COLO829 (cell line): ENCODE measurements at regions not wholly inside any gene's neighbourhood (a gene's known extent, or its start where the extent isn't known, plus 50 kb on each side); places are given as distances from the start of the nearest gene placed in this dataset.

Experiments
- DNase-seq: peaks from one replicate; pipeline ENCODE4 v3.0.0; 2012; ENCODE audit warnings: low spot score

DNA sequence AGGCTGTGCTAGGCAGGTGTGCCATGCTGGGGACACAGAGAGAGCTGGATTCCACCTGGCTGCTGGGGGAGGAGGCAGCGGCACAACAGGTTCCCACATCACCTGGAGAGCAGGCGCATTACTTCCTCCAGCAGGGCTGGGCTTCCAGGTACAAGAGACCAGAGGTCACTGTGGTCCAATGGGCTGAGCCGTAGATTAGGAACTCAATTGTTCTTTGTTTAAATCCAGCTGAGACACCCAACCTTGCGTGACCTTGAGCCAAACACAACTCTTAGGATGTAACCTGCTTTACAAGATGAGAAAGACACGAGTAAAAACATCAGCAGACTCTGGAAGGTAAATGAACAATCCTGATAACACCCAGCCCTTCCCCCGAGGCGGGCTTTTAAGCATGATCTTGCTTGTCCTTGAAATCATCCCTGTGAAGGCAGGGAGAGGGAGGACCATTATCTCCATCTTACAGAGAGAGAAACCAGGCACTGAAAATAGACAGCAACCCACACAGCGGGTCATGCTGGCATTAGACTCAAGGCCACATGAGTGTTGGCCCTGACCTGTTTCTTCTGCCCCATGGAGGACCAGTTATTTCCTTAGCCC lies 216.5 kb upstream of the RREB1 start:
- DNase-seq = no peak

DNA sequence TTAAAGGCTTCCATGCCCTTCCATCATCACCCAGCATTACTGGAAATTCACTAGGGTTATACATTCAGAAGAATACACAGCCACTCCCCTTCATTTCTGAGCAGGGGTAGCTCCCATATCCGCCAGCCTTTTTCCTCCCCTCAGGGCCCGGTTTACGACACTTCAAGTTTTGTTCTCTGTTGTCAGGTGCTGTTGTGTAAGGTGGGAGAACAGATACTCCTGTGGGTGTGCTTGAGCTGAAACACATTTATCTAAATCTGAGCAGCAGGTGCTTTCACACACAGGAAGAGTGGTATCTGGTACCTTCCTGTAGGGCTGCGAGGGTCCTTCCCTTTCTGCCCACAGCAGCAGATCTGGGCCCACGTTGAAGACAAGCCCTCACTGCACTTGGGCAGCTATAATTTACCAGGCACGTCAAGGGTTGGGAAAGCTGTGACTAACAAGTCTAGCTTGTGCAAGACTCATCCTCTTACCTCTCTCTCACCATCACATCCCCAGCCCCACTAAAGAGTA lies 215.8 kb upstream of the RREB1 start:
- no peak for DNase-seq

DNA sequence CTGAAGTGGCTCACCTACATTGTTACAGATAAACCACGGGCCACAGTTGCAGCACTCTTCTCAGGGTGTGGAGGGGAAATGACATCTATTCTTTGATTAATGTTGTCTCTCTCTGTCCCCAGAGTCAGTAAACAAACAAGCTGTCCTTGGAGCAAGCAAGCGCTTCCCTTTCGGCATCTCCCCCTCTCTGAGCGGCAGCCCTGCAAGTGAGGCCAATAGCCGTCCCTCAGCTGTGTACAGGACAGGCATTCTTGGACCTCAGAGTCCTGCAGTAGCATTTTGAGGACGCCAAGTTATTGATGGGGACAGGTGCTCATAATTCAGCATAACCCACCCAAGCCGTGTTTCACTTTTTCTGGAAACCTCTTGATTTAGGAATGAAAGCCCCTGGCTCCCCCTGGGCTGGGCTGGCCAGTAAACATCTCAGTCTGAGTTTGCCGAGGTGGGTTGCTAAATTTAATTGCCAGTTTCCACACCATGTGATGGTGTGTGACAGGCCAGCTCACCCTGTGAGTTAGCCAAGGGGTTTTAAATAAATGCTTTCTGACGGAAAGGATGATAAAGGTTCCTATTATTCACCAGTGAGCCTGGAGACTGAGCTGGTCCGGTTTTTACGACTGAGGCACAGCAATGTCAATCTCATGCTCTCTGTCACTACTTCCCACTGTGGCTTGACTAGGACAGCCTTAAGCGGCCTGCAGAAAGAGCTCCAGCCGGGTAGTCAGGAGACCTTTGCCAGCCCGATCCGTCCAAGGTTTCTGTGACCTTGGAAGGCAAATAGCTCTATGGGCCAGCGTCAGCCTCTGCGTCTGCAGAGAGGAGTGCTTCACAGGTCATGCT lies 214.8 kb upstream of the RREB1 start:
- DNase-seq = no peak

DNA sequence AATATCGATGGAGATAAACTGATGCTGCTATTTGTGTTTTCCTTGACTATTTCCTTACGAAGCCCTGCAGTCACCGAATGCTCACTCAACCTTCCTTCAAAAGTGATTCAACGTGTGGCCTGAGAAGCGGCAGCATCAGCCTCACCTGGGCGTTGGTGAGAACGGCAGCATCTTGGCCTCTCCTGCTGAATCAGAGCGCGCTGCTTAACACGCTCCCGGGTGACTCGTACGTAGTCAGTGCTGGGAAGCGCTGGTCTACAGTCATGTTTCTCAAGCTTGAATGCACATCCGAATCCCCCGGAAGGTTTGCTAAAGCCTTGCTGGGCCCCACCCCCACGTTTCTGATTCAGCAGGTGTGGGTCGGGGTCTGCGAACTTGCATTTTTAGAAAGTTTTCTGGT lies 214.1 kb upstream of the RREB1 start:
- DNase-seq = no peak

DNA sequence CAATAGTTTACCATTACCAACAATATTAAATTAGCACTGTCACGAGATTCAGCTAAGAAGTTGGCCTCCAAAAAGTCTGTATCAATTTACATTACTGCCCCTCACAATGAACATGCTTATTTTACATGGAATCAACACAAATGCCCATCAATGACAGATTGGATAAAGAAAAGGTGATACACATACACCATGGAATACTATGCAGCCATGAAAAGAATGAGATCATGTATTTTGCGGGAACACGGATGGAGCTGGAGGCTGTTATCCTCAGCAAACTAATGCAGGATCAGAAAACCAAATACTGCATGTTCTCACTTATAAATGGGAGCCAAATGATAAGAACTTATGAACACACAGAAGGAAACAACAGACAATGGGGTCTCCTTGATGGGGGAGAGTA lies 211.8 kb upstream of the RREB1 start:
- DNase-seq = no peak

DNA sequence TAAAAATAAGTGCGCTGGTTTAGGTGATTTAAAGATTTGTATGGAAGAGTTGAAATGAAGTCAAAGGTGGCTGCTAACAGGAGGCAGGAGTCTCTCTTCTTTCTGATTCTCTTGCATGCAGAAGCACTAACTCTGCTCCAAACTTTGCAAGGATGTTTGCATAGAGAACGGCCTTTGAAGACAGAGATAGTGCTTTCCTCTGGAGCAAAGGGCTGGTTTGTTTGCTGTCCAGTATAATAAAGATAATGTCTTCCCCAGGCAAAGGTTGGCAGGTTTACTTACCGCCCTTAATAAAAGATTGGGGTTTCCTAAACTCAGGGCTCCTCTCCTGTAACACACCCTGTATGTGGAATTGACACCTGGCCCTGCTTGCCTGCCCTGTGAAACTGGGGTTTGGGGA lies 210.6 kb upstream of the RREB1 start:
- DNase-seq = no peak

DNA sequence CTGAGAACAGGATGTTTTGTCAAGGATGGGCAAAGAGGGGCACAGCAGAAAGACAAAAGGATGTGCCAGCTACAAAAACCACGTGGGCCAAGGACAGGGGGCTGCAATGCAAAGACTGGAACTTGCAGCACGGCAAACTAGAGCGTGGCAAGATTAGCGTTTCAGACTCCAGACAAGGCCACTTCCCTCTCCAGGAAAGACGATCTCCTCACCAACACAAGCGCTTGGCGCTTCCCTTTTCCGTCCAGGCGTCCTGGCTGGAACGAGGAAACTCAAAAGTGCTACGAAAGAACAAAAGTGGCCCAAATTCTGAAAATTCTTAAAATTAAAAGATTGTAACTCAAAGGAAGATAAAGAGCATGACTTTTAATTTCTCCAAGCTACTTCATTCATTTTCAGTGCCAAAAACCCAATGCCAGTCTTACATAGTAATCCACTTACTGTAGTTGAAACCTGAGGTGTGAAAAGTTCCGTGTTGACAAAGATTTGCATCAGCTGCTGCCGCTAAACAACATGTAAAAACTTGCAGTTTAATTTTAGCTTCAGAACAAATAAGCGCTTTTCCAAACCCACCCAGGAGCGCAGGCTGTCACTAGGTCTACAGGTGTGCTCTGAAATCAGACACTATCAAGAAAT lies 207.1 kb upstream of the RREB1 start:
- DNase-seq = no peak

DNA sequence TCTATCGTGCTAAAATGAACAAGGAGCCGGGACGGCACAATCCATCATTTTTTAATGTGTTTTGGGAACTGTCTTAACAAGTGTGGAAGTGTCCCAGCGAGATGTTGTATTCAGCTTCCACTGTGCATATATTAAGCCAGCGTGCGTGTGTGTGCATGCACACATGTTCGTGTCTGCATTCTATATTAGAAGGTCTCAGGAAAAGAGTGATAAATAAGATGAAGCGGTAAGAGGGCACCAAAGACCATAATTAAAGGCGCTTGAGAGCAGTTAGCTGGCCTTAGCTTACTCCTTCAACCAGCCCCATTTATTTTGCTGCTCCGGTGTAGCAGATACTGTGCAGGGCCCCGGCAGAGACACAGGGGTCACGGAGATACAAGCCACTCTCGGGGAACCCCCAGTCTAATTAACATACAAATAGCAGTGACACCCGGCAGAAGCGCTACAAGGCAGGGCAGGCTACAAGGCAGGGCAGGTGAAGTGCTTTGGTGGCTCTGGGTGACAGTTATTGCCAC lies 206.5 kb upstream of the RREB1 start:
- DNase-seq = no peak

DNA sequence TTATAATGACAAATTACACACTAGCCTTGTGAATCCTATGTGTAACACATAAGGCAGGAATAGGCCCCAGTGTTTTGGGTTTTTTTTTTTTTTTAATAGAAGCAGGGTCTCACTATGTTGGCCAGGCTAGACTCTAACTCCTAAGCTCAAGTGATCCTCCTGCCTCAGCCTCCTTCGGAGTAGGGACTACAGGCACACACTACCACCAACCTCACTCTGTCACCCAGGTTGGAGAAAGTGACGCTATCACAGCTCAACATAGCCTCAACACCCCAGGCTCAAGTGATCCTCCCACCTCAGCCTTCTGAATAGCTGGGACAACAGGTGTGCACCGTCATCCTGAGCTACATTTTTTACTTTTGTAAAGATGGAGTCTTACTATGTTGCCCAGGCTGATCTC lies 205.8 kb upstream of the RREB1 start:
- DNase-seq = no peak

DNA sequence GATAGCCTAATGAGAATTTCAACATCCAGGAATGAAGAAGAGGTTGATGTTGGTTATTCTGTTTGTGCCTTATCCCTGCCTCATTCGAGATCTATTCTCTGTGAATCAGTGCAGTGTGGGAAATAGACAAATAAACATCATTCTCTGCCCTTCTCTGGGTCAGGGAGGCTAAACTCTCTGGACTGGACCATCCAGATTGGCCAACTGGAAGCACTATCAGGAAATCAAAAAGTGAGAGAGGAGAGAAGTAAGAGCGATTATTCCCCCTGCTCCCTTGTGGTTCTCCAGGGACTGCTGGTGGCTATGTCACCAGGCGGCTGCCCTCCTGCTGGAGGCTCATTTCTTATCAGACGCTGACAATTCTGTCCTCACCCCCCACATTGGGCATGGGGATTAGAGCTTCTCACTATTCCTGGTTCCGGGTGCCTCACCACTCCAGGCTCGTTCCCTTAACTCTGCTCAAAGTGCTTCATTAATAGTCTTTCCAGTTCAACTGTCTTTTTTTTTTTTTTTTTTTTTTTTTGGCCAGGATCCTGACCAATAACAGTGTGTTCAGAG lies 201.7 kb upstream of the RREB1 start:
- DNase-seq = no peak

DNA sequence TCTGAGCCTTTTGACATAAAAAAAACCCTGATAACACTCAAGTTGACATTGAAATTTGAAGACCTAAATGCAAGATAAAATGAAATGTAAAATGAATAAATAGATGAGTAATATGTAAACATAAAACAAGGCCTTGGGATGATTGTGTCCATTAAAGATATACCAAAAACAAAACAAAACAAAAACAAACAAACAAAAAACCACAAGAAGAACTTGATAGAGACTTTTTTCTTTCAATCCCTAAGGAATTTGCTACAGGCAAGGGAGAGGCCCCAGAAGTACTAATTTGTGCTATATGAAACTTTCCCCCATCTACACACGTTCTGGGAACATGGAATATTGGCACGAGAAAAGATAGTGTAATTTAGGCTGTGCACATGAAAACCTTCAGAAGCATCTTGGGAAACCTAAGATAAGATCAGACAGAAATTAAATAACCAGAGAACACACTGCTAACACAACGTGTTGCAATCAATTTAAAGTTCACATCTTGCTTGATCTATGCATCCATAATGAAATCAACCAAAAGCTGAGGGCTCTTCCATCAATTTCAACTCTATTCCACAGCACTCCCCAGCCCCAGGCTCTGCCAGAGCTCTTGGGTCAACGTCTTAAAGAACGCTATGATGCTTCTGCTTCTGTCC lies 201.1 kb upstream of the RREB1 start:
- DNase-seq = no peak

DNA sequence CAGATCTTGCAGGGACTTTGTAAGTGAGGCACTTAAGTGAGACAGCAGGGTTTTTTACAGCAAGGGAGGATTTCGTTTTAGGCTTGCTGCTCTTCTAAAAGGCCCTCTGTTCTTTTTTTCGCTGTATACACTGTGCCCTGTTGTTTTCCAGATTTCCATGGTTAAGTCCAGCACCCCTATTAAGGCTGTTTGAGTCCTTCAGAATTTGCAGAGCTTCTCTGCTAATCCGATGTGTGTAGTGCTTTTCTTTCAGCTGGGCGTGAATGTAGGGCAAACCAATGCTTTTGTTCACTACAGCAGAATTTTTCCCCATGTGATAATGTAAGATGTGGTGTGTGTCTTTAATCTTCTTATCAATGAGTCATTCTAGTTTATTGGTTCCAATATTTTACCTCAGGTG lies 200.5 kb upstream of the RREB1 start:
- peak; percentile 42 for DNase-seq

DNA sequence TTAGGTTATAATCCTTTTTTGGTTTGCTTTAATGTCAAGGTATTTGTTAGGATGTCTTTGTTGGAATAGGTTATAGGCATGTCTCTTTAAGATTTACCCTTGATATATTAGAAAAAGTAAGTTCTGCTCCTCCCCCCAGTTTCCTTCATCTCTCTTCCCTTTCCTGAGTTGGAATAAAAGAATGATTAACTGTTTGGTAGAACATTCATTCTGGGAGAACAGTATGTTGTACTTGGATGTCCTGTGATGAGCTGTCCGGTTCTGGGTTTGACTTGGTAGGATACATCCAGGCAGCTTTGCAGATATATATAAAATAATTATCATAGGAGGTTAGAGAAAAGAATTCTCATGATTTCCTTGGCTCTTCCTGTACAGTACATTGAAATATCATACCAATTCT lies 199.6 kb upstream of the RREB1 start:
- DNase-seq = no peak

DNA sequence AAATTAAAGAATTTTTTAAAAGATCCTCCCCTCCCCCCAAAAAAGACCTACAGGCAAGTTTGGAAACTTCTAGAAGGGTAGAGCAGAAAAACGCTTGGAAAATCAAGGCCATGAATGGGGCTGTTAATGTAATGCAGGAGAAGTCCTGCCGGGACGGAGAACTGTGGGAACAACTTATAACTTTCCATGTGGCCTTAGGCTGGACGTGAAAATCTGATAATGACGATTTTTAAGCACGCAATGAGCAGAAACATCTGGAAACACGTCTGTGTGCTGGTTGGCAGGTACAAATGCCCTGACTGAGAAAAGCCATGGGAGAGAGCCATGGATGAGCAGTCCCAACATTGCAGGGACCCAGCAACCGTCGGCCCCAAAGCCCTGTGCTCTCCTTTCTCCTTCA lies 198.7 kb upstream of the RREB1 start:
- no peak for DNase-seq

DNA sequence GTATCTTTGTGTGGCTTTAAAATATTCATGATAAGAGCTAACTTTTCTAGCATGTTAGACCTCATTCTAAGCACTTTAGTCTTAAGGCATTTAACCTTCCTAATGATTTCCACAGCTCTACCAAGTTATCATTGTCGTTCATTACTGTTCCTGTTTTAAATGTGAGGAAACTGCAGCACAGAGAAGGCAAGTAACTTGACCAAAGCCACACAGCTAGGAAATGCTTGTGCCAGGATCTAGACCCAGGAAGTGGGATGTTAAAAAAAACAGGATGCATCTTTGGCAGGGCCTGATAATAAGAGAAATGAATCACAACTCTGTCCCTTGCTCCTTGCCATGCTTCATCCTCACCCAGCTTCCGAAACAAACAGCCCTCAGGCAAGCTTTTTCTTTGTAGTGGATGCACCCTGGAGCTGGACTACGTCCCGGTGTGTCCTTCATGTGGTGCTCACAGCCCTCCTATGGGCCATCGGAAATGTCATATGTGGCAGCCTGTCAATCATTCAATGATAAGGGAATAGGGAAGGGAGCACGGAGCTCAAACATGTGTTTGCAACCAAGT lies 196.9 kb upstream of the RREB1 start:
- DNase-seq = no peak

DNA sequence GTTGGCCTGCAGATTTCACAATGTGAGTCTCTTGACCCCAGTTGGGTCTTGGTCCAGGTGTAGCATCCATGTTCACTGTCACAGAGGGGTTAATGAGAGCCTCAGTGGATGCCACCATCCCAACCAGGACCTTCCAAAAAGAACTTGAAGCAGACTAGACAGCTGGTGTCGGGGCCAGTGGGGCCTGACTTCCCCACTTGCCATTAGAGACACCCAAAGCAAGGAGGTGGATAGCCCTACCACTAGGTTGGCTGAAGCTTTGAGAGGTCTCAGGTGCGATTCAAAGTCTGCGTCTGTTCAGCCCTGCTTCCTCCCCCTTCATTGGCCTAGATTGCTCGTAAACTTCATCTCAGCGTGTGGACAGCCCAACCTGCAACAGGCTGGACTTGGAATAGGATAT lies 196.4 kb upstream of the RREB1 start:
- no peak for DNase-seq

DNA sequence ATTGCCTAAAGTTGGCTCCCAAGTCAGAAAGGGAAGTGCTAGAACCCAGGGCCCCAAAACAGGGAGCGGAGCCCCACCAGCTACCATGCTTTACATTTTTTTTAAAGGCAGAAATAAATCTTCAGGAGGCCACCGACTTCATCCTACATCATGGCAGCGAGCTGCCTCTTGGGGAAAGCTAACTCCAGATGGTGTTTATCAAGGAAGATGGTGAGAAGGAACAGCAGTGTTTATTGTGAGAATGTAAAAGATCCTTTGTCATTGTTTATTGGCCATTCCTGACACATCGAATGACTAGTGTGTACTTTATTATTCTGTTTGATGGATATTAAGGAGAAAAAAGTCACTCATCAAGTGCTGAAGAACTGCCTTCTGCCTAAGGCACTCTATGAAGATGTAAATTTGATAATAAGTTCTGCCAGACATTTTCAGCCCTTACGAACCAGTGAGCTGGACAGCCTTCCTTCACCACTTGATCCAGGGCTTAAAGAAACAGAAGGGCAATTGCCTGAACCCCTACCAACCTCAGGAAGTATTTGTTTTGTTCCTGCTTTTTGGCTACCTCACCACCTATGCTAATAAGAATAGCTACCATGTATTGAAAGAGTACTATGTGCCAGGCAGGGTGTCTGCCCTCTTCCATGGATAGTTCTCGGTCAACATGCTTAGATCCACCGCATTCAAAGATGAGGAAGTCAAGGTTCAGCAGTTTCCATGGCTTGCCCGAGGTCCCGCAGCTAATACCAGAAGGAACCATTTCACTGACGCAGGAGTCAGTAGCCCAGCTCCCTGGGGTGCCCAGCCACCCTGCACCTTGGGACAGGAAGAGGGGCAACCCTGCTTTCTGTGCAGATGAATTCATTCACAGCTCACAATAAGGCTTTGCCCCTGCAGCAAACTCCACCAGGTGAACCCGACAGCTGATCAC lies 194.7 kb upstream of the RREB1 start:
- no peak for DNase-seq

DNA sequence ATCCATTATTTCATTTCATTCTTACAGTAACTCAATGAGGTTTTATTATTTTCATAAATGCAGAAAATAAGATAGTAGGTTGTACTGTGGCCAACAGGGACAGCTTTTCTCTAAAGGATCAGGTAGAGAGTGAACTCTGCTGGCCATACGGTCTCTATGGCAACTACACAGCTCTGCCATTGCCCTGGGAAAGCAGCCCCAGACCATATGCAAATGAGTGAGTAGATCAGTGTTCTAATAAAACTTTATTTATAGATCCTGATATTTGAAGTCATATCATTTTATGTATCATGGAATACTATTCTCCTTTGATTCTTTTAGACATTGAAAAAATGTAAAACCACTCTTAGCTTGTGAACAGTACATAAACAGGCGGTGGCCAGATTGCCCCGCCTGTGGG lies 192.5 kb upstream of the RREB1 start:
- DNase-seq = no peak

DNA sequence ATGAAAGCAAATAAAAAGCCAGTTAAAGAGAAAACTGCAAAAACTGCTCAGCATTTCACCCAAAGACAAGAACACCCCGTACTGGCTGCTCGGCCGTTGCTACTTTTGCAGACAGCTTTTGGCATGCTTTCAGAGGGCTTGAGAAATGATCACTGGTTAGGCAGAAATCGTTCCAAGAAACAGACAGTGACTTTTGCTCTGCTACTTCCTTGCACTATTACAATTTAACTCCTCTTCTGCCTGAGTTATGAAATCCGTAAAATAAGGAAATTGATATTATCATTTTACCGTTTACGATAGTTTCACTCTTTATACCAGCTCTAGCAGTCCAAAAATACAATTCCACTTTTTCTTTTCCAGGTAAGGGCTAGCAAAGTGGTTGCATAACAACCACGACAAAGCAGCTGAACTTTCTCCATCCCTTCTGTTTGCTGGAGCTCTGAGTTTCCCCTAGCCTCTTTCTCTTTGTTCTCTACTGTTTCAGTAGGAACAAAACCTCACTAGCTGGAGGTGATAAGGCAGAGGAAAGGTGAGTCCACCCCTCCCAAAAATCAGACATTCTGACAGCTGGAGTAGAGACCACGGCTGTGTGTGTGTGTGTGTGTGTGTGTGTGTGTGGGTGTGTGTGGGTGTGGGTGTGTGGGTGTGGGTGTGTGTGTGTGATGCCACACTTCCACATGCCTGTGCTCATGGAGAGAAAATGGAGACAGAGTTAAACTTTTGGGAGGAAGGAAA lies 191.8 kb upstream of the RREB1 start:
- DNase-seq = no peak

DNA sequence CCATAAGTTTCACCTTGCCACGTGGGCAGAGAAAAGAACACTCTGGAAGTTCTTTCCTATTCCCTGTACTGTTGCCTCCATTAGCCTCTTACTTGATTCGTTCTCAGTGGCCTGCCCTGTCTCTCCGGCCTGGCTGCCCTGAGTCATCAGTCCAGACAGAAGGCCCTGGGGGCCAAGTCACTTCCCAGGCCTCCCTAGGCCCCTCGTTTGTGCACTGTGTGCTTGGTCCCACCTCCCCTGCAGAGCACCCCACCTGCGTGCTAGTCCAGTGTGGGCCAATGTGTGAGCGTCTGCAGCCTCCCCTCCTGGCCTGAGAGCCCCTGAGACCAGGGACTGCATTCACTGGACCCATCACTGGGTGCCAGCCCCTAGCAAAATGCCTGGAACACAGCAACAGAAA lies 191.2 kb upstream of the RREB1 start:
- DNase-seq = no peak
